ENCODE measurements at regions not wholly inside any gene's neighbourhood (a gene's known extent, or its start where the extent isn't known, plus 50 kb on each side); places are given as distances from the start of the nearest gene placed in this dataset.

DNA sequence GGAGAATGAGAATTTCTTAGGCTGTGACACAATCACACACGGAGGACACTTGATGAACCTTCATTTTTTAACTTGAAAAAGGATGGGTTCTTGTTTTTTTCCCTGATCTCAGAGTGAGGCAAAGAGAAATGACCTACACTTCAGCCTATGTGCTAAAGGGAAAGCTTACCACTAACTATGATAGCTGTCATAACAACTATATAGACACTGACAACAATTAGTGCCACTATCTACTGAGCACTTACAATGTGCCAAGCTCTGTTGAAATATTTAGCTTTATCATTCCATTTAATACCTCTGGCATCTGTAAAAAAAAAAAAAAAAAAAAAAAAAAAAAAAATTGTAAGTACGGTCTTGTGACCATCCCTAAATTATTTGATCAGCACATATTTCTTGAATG lies 135.9 kb upstream of the WWC1 start:
- no peak for DNase-seq (ENCODE audit: low read depth, low spot score)

DNA sequence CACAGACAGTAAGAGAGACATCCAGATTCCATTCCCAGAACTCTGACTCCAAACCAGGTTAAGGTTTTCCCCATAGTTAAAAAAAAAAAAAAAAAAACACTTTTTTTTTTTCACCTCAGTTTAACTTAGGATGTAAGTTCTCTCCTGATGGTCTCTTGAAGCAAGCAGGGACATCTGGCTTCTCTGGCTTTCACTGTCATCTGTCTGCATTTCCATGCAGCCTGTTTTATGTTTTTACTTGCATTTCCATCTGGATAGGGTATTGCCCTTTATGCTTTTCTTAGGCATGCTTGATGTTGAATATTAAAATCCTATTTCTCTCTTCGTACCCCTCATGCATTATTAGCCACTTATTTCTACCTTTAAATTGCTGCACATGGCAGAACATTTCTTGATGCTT lies 135.3 kb upstream of the WWC1 start:
- no peak for DNase-seq (ENCODE audit: low read depth, low spot score)

DNA sequence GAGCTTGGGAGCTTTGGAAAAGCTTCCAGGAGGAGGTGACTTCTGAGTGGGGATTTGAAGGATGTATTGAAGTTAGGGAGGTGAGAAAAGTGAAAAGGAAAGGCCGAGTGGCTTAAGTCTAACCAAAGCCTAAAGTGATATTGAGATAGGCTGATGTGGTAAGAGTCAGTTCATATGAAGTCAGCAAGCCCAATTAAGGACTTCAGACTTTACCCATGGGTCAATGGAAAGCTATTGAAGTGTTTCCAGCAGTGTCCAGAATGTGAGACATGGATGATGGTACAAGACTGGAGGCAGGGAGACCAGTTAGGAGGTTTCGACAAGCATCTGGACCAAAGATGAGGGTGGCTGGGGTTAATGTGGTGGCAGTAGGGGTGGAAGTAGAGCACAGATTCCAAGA lies 134.3 kb upstream of the WWC1 start:
- DNase-seq (ENCODE audit: low read depth, low spot score) = no peak

DNA sequence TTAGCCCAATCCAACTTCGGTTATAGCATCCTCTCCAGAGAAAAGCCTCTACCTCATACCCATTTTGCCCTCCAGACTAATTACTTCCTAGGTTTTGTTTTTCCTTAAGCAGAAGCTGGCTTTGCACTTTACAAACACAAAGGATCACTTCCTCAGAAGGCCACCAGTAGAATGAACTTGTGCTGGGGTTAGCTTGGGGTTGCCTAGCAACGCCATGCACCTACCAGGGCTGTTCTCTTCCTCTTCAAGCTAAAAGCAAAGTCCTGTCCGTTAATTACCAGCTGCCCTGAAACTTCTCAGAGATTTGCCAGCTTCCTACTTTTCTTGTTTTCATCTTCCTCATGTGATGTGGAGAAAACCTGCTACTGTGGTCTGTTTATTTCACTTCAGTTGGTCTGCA lies 132.0 kb upstream of the WWC1 start:
- no peak for DNase-seq (ENCODE audit: low read depth, low spot score)

GRCh38 chr5:168162464-168162863 lies 129.0 kb upstream of the WWC1 start:
- DNase-seq (ENCODE audit: low read depth, low spot score) = no peak

DNA sequence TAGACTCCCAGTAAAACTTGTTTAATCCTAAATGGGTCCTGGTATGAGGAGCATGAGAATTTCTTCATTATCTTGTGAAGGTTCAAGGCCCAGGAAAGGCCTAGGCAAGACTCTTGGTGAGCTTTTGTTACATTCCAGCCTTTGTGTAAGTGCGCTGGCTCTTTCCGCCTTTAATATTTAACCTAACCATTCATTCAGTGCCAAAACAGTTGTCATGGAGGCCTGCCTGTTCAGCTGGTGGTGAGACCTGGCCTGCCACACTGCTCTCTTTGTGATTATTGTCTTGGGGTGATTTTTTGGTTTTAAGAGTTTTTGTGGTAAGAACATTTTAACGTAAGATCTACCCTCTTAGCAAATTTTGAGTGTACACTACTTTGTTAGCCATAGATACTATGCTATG lies 127.5 kb upstream of the WWC1 start:
- DNase-seq (ENCODE audit: low read depth, low spot score) = no peak

GRCh38 chr5:168165221-168165914 lies 126.1 kb upstream of the WWC1 start:
- no peak for DNase-seq (ENCODE audit: low read depth, low spot score)

DNA sequence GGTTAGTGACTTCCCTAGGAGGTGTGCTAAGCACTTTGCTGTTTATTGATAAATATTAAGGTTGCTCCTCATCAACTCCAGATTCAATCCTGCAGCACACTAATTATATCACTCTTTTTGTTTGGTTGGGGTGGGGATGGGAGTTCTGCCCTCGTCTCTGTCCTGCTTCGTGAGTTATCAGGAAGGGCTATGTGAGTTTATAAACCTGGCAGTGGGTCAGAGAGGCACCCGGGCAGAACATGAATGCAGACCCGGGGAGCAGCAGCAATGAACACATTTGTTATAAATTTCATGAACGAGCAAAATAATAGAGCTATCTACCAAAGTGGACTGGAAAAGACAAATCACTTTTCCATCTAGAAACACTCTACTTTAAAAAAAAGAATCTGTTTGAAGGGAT lies 125.5 kb upstream of the WWC1 start:
- DNase-seq (ENCODE audit: low read depth, low spot score) = no peak

- DNase-seq (ENCODE audit: low read depth, low spot score) = no peak
These were observed 124.1 kb upstream of the WWC1 start for GRCh38 chr5:168167338-168167737.

- DNase-seq (ENCODE audit: low read depth, low spot score) = no peak
These were observed 122.3 kb upstream of the WWC1 start for GRCh38 chr5:168168978-168169698.

DNA sequence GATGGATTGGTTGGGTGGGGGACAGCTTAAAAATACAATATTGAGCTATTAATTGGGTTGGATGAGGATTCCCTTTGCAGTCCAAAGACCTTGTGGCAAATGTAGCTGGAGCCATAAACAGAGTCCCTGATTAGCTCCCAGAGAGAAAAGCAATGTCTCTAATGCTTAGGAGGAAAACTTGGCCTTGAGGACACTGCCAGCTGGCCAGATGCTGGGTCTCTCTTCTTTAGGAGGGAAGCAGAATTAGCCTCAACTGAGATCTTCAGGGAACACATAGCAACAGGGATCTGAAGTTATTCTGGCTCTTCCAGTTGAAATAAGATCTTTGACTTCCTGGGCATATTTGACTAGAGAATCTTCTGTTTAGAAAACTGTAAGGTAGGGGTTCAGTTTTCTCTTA lies 121.7 kb upstream of the WWC1 start:
- no peak for DNase-seq (ENCODE audit: low read depth, low spot score)

DNA sequence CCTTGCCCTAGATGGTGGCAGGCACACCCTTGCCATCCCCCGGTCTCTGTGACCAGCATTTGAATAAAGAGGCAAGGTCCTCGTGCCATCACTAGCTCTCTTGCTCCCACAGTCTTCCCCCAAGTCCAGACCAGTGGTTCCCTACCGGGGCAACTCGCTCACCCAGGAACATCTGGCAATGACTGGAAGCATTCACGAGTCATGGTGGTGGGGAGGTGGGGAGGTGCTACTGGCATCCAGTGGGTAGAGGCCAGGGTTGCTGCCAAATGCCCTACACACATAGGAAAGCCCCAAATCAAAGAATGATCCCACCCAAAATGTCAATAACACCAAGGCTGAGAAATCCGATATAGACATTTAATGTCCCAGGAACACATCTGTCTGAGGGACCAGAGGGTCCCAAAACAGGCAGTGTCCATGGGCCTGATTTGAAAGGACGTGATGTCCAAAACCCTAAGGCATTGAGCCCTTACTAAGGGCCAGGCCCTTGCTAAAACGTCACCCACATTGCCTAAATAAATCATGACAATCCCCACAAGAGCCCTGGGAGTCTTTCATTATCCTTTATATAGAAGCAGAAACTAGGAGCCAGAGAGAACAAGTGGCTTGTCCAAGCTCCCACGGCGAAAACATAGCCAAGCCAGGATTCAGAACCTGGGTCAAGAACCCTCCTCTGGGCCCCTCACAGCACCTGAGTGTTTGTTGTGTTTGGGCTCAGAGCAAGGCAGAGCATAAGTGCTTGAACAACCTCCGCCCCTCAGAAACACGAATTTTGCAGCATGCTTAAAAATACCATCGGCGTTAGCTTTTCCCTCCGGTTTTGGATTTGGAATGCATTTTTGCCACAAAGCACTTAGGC lies 119.3 kb upstream of the WWC1 start:
- no peak for DNase-seq (ENCODE audit: low read depth, low spot score)

GRCh38 chr5:168172760-168173223 lies 118.7 kb upstream of the WWC1 start:
- no peak for DNase-seq (ENCODE audit: low read depth, low spot score)

GRCh38 chr5:168174376-168174775 lies 117.1 kb upstream of the WWC1 start:
- no peak for DNase-seq (ENCODE audit: low read depth, low spot score)

DNA sequence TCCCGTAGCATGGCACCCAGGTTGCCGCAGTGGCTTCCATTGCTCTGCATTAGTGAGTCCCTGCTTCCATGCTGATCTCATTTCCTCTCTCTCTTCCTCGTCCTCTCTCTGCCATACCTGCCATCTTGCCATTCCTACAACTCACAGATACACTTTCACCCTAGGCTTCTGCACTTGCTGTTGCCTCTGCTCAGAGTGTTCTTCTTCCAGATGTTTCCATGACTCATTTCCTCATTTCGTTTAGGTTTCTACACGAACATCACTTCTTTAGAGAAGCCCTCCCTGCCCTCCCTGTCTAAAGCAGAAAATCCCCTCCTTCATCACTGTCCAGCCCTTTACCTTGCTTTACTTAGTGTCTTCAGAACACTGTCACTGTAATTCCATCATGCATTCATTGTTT lies 115.2 kb upstream of the WWC1 start:
- DNase-seq (ENCODE audit: low read depth, low spot score) = no peak

DNA sequence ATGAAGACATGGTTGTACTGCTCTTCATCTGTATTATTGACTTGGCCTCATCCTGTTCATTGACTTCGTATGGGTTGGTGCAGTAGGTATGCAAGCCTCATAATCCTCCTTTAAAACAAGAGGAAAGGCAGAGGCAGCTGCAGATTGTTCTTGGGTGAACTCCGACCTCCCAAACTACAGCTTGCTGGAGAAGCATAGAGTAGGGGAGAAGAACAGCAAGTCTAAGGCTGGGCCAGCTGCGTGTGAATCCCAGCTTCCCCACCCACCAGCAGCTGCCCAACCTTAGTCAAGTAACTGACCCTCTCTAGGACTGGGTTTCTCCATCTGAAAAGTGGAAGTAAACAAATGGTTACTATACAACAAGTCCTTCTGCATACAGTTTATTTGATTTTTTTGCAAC lies 114.5 kb upstream of the WWC1 start:
- no peak for DNase-seq (ENCODE audit: low read depth, low spot score)

DNA sequence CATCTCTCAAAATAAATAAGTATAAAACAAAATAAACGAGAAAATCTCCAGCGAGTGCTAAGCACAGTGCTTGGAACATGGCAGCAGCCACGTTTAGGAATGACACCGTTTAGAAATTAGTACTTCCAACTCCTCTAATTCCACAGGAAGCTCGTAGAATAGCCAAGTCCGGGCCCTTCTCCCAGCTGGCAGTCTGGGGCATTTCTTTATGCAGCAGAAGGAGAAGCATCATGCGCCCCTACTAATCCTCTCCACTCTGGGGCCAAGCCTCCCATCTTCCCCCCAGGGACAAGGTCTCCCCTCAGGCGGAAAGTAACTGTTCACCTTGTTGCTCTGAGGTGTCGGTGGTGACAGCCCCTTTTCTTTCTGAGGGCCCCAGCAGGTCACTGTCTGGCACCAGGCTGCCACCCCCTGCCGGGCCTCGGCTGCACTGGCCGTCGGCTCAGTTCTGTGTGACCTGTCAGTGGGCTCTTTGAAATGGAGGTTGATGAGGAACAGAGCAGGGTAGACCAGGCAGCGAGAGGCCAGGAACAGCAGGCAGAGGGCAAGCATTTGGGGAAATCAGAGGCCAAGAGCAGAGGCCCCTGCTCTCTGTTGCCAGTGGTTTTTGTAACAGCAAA lies 113.5 kb upstream of the WWC1 start:
- no peak for DNase-seq (ENCODE audit: low read depth, low spot score)

- no peak for DNase-seq (ENCODE audit: low read depth, low spot score)
These were observed 112.3 kb upstream of the WWC1 start for GRCh38 chr5:168179192-168179593.

- DNase-seq (ENCODE audit: low read depth, low spot score) = no peak
These were observed 109.2 kb upstream of the WWC1 start for GRCh38 chr5:168182269-168182668.

DNA sequence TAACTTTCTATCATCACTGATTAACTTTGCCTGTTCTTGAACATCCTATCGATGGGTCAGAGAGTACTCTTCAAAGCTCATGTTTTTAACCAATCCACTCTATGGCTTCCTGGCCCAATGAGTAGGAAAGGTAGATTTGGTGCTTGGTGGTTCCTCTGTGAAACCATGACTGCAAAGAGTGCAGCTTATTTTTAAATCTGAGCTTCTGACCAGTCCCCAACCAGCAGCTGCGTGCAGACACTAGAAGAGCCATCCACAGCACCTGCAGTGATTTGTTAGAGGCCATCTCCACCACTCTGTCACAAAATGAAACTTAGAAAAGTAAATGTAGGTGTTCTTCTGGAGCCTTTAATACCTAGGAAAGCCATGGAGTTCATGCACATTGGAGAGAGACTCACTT lies 107.3 kb upstream of the WWC1 start:
- no peak for DNase-seq (ENCODE audit: low read depth, low spot score)

GRCh38 chr5:168186289-168187074 lies 105.0 kb upstream of the WWC1 start:
- no peak for DNase-seq (ENCODE audit: low read depth, low spot score)

Data from pulmonary artery endothelial cell (primary cell).